Right lobe of liver (tissue), 4 donors: ENCODE measurements at regions not wholly inside any gene's neighbourhood (a gene's known extent, or its start where the extent isn't known, plus 50 kb on each side); places are given as distances from the start of the nearest gene placed in this dataset.

Experiments used
- CTCF ChIP-seq, 4 donors: fragments of 200-600 bp in 3 of 4; fragments of 450-650 bp in 1 of 4; IDR thresholded peaks; one replicate each; pipeline versions ENCODE4 v1.5.1 to v1.8.0; 2016 to 2022; ENCODE audit warnings: antibody characterized with exemption in 4 of 4, mild to moderate bottlenecking in 2 of 4
- POLR2A ChIP-seq: fragments of 450-650 bp; IDR thresholded peaks from one replicate; pipeline ENCODE4 v1.6.1; 2017; ENCODE audit warnings: antibody characterized with exemption, mild to moderate bottlenecking
- donor health status: DM: no; HTN: no; CAD: no.
- donor health status: DM: no; HTN: no; CAD: no.
- donor health status: DM: no; HTN: yes; CAD: no.

- TF ChIP-seq CTCF (IDR thresholded peaks at IDR 0.05): no peak
- TF ChIP-seq POLR2A: no peak
Measured at GRCh38 chr13:58666331-58666730, 1034.8 kb downstream of the PCDH17 start.
